GM21423 (cell line): ENCODE measurements at regions not wholly inside any gene's neighbourhood (a gene's known extent, or its start where the extent isn't known, plus 50 kb on each side); places are given as distances from the start of the nearest gene placed in this dataset.

Experiments
- ATAC-seq: cut with Tn5 transposase; IDR thresholded peaks from one replicate; pipeline ENCODE4 v1.9.1; 2021; ENCODE audit warnings: mild to moderate bottlenecking, moderate library complexity; ENCODE audit not compliant: unreplicated experiment

GRCh38 chr13:76795701-76796695 is 90.2 kb downstream of the KCTD12 start:
- no peak for ATAC-seq

GRCh38 chr13:76792731-76793347 is 93.4 kb downstream of the KCTD12 start:
- ATAC-seq: no peak

GRCh38 chr13:76790980-76791819 is 95.0 kb downstream of the KCTD12 start:
- ATAC-seq: no peak

GRCh38 chr13:76790526-76790925 is 95.7 kb downstream of the KCTD12 start:
- ATAC-seq: no peak

- no peak for ATAC-seq
Measured at GRCh38 chr13:76783798-76784197, 102.4 kb downstream of the KCTD12 start.

GRCh38 chr13:76778853-76779252 is 107.4 kb downstream of the KCTD12 start:
- ATAC-seq: no peak

- ATAC-seq: no peak
Measured at GRCh38 chr13:76777096-76777495, 109.1 kb downstream of the KCTD12 start.

GRCh38 chr13:76775088-76775740 is 111.0 kb downstream of the KCTD12 start:
- no peak for ATAC-seq

- ATAC-seq: no peak
Measured at GRCh38 chr13:76773448-76774094, 112.6 kb downstream of the KCTD12 start.

- ATAC-seq: no peak
Measured at GRCh38 chr13:76772241-76772640, 114.0 kb downstream of the KCTD12 start.

- no peak for ATAC-seq
Measured at GRCh38 chr13:76769271-76769791, 116.9 kb downstream of the KCTD12 start.

GRCh38 chr13:76768384-76768783 is 117.8 kb downstream of the KCTD12 start:
- no peak for ATAC-seq

GRCh38 chr13:76764916-76765315 is 121.3 kb downstream of the KCTD12 start:
- ATAC-seq: no peak

GRCh38 chr13:76764429-76764828 is 121.8 kb downstream of the KCTD12 start:
- ATAC-seq: no peak

- no peak for ATAC-seq
Measured at GRCh38 chr13:76762721-76763120, 123.5 kb downstream of the KCTD12 start.

- ATAC-seq: no peak
Measured at GRCh38 chr13:76759877-76760276, 126.3 kb downstream of the KCTD12 start.

GRCh38 chr13:76758738-76759137 is 127.5 kb downstream of the KCTD12 start:
- ATAC-seq: no peak

GRCh38 chr13:76758257-76758656 is 127.9 kb downstream of the KCTD12 start:
- no peak for ATAC-seq

- ATAC-seq: no peak
Measured at GRCh38 chr13:76756451-76756850, 129.8 kb downstream of the KCTD12 start.

- no peak for ATAC-seq
Measured at GRCh38 chr13:76754414-76754813, 131.8 kb downstream of the KCTD12 start.
